GM03348 (cell line): ENCODE measurements at regions not wholly inside any gene's neighbourhood (a gene's known extent, or its start where the extent isn't known, plus 50 kb on each side); places are given as distances from the start of the nearest gene placed in this dataset.
A peak's percentile ranks its signal among the peaks of the same experiment; 100 is the strongest.
"Not testable (repeated sequence)": the region's sequence is repeated elsewhere in the genome, so short reads cannot be mapped to it uniquely, and the experiment has no call there.

ENCODE experiments used
- DNase-seq: peaks from one replicate; pipeline ENCODE4 v3.0.0; 2012; ENCODE audit warnings: low spot score

DNA sequence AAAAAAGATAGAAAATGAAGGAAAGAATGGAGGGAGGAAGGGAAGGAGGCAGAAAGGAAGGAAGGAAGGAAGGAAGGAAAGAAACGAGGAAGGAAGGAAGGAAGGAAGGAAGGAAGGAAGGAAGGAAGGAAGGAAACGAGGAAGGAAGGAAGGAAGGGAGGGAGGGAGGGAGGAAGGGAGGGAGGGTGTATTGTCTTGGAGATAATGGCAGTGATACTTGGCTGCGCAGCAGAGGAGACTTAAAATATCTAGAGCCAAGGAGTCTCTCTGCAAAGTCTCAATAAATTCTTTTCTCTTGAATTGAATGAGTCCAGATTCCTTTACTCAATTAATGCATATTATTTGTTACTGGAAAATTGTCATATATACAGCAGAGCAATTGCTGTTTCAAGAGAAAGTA is 1059.7 kb downstream of the ZPLD1 start:
- DNase-seq: no peak

DNA sequence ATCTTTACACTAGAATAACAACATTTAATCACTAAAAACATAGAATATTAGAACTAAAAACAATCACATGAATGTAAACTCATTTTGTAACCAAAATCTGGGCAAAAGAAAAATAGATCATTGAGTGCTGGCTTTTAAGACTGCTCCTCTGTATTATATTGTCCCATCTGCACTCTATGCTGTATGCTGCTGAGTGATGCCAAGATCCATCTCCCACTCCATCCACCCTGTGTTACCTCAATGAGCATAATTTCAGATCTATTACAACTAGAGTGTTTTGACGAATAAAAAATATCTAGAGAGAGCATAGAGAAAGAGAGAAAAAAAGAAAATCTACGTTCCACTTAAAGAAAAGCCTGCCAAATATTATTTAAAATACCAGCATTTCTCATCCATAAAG is 1060.4 kb downstream of the ZPLD1 start:
- DNase-seq: no peak

DNA sequence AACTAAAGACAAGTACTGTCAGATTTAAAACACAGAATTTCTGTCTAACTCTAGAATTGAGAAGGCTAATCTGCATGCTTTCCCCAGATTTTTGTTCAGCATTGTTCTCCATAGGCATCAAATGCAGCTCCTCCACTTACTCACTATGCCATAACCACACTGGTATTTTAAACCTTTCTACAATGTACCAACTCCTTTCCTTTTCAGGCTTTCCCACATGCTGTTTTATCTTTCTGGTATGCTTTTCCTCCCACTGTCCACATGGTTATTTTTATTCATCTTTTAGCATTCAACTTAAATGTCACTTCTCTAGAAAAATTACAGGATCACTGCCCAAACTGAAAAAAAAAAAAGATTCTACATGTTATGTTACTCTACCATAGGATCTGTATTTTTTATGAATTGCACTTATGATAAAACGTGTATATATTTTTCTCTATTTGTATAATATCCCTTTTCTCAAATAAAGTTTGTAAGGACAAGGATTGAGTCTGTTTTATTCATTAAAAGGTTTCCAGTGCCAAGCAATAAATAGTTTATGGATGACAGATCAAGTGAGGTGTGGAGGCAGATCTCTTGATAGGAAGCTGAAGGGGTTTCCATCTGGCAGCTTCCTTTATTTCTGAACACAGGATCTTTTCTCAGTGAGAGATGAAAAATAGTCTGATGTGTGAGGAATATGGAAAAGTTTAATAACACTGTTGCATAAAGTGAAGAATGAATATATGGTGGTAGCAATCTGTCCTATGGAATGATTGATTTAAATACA is 1064.5 kb downstream of the ZPLD1 start:
- DNase-seq: peak; percentile 56

DNA sequence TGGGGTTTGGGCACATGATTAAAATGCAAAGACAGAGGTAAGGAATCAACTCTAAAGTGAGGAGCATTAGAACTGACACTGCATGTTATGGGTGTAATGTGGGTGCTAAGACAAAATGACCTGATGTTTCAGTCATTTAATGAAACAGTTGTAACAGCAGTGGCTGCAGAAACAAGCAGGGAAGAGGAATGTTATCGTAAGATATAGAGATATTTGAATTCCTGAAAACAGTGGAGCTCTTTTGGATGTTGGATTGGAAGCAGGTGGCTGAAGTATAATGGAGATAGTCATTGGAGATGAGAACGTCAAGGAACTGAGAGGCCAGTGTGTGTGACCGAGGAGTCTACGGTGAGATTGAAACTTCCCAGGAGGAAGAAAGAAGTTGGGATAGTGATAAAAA is 1065.2 kb downstream of the ZPLD1 start:
- no peak for DNase-seq

DNA sequence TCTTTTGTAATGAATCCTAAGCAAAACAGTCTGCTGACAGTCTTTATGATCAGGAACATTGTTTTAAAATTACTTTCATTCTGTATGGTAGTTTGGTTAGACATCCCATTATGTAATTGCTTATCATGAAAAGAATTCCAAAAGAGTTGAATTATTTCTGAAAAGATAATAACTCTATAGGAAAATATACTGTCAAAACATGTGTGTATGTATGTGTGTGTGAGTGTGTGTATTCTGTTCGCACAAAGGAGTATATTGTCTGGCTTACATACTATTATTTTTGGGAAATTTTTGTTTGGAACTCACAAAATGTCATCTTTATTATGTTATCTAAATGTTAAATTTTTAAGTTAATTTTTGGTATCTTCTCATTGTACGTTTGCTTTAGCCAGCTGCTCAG is 1075.9 kb downstream of the ZPLD1 start:
- no peak for DNase-seq

DNA sequence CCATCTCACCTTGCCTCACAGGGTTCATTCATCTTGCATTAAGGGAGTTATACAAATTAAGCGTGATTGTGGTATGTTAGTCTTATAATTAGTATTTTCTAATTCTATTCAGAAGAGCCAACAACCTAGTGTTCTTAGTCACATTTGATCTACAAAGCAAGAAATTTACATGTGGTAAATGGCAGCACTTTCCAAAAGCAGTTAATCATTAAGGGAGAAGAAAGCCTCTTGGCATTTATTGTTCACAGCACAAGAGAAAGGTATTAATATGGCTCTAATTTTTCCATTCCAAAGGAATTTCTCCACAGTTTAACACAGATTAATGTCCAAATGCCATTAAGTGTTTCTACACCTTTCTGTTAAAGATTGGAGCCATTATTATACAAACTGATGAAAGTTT is 1077.1 kb downstream of the ZPLD1 start:
- DNase-seq: no peak

DNA sequence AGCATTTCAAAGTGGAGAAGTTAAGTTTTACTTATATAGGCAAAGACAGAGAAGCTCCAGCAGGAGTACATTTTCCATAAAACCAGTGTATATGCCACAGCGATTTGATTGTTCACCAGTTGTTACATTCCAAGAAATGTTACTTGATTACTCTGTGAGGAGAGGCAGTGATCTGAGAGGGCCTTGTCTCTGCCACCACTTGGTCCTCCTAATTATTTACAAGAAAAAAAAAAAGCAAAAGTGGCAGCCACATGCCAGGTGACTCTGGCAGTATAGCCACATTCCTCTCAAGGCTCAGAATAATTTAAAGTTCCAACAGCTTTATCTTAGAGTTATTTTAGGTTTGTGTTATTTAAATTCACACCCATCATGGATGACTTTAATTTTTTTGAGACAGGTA is 1077.8 kb downstream of the ZPLD1 start:
- no peak for DNase-seq

DNA sequence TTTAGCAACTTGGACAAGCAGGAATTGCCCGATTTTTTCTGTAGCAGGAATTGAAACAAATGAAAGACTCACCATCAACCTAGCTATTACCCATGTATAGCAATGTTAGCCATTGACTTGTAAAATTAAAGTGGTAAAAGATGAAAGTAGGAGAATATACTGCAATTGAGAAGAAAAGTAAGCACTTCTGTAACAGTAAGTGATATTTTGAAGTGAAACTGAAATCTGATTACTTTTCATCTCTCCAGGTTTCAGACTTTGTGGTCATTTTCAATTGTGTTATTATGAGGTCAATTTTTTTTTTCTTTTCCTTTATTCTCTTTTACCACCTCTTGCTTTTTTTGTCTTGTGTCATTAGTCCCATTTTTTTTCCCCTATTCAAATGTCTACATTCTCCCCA is 1078.2 kb downstream of the ZPLD1 start:
- no peak for DNase-seq

DNA sequence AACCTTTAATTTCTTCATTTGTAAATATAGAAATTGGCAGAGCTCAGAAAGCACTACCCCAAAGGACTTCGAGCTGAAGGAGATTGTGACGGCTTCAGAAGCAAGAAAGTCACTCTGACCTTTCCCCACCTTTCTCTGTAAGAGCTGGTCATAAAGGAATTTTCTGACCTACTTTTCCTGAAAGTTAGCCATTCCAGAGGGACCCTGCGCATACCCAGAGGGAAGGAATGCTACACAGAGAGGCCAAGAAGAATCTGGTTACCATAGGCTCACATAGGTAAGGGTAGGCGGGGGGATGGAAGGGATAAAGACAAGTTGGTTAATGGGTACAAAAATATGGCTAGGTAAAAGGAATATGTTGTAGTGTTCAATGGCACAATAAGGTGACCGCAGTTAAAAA is 1080.3 kb downstream of the ZPLD1 start:
- no peak for DNase-seq

DNA sequence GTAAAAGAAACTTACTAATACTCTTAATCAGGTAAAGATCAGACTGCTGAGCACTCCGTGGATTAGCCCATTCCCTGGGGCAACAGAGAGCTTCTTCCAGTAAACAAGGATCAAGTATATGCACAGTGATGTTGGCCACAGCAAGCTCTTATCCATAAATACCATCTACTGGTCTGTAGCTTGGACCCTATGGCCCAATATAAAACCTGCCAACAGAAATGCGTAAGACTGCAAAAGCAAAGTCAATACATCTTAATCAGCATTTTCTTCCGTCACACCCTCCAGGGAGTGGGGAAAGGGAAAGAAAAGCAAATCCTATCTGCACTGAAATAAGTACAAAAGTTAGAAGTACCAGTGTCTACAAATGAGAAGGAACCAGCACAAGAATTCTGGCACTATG is 1082.1 kb downstream of the ZPLD1 start:
- no peak for DNase-seq

DNA sequence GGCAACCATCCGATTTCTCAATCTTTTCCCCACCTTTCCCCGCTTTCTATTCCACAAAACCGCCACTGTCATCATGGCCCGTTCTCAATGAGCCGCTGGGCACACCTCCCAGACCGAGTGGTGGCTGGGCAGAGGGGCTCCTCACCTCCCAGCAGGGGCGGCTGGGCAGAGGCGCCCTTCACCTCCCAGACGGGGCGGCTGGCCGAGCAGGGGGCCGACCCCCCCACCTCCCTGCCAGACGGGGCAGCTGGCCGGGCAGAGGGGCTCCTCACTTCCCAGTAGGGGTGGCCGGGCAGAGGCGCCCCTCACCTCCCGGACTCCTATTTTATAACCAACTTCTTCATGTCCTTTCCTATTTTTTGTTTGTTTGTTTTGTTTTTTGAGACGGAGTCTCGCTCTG is 1096.5 kb downstream of the ZPLD1 start:
- DNase-seq: not testable (repeated sequence)

DNA sequence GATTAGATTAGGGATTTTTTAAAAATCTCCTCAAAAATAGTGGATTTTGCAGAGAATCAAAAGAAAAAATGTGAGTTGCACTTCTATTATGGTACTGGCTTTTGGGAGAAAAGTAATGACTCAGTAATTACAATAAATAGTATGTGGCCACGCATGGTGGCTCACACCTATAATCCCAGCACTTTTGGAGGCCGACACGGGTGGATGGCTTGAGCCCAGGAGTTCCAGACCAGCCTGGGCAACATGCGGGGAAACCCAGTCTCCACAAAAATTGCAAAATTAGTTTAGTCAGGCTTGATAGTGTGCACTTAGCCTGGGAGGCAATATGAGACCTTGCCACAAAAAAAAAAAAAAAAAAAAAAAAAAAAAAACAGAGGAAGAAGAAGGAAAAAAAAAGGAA is 1098.2 kb downstream of the ZPLD1 start:
- DNase-seq: no peak

DNA sequence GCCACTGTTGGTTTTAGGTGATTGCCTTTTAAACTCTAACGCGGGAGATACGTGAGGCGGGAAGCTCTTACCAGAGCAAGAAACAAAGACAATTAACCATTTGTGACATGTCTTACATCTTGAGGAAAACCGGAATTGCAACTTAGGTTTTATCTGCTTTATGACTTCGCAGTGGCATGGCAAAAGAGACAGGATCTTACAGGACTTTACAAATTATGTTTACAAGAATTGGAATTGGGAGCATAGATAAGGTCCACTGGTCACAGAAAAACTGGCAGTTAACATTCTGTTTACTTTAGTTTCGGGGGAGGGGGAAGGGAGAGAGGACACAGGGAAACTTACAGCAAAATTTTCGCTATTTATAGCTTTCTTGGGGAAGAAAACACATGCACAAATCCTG is 1119.6 kb downstream of the ZPLD1 start:
- no peak for DNase-seq

DNA sequence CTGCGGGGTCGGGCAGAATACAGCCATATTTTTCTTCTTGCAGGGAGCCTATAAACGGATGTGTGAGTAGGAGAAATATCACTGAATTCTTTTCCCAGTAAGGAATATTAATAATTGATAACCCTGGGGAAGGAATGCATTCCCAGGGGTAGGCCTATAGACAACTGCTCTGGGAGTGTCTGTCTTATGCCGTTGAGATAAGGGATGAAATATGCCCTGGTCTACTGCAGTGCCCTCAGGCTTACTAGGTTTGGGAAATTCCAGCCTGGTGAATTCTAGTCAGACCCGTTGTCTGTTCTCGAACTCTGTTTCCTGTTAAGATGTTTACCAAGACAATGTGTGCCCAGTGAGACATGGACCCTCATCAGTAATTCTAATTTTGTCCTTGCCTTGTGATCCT is 1129.3 kb downstream of the ZPLD1 start:
- not testable (repeated sequence) for DNase-seq

DNA sequence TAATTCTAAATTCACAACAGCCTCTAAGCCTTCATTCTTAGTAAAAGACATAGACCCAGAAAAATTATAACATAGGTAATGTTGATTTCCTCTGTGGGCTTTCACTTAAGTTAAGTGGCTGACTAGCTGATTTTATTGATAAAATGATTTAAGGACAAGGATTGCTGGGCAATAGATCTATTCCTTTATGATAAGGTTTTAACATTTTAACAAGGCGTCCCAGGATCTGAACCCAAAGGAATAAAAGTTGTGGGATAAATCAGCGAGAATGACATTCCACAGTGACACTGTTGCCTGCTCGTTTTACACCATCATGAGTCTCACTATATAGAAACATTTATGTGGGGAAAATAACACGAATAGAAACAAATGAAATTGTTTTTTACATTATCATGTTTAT is 1151.0 kb downstream of the ZPLD1 start:
- DNase-seq: no peak

DNA sequence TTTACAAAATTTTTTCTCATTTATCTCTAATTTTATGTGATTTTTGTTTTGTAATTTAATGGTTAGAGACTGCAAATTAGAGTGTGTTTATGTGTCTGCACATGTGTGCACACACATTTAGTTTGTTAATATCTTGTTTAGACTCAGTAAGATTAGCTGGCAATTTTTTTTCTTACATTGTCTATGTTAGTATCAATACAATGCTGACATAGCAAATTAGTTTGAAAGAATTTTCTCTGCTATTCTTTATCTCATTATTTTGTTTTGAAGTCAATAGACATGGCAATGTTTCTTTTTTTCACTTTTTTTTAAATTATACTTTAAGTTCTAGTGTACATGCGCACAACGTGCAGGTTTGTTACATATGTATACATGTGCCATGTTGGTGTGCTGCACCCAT is 1155.0 kb downstream of the ZPLD1 start:
- no peak for DNase-seq

DNA sequence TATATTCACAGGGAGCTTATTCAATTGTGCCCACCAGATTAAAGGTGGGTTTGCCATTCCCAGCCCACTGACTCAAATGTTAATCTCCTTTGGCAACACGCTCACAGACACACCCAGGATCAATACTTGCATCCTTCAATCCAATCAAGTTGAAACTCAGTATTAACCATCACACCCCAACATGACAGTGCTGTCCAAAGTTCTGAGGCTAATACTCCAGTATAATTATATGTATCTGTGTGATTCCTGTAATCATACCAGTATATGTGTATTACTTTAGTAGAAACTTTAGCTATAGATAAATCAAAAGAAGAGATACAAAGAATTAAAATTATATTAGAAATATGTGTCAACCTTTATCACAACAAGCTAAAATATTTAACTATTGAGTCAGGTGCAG is 1166.0 kb downstream of the ZPLD1 start:
- no peak for DNase-seq

DNA sequence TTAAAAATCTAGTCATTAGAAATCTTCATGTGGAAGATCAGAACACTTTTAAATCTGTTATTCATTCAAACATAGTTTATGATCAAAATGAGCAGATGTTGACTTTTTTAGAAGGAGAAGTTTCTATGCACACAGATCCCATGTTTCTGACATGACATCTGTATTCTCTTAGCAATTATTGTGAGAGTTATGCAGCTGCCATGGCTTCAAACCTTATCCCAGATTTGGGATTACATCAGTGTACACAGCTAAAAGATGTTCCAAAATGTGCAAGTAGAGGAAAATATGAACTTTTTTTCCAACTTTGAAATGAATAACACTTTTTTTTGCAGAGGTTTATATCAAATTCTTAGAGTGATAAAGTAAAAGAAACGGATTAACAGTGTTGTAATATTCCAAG is 1166.9 kb downstream of the ZPLD1 start:
- no peak for DNase-seq

DNA sequence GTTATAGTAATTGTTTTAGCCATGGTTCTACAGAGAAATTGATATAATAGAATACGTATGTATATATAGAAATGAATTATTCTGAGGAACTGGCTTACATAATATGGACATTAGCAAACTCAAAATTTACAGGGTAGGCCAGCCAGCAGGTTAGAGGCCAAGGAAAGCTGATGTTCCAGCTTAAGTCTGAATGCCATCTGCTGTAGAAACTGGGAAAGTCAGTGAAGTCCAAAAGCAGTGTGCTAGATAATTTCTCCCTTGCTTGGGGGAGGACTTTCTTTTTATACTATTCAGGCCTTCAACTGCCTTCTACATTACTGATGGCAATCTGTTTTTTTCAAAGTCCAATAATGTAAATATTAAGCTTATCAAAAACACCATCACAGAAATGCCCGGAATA is 1174.7 kb downstream of the ZPLD1 start:
- DNase-seq: no peak

DNA sequence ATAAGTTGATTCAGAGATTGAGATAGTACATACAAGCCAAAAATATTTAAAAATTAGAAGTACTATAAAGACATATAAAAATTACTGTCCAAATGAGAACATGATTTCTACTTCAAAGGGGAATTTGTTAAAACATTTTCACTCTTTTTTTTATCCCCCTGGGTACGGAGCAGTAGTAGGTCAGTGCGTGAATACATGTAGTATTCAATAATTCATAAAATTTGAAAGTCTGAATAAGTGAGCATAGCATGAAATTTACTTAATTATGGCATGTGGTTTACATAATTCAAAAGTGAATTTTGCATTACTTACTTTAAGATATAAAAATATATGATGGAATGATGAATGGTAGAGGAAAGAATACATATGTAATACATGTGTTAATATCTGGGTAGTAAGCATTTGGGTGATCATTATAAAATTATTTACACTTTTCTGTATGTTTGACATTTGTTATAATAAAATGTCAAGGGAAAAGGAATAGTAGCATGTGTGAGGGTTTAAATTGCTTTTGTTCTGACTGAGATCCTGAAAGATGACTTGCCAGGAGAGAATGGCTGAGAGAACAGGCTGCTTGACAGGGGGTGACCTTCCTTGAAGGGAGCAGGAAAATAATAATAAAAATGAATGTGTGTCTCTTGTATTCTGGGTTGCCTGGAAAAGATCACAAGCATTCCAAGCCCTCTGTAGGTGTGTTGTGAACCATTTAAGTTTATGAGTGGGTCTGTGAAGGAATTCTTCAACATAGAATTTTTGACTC is 1178.8 kb downstream of the ZPLD1 start:
- DNase-seq: no peak

DNA sequence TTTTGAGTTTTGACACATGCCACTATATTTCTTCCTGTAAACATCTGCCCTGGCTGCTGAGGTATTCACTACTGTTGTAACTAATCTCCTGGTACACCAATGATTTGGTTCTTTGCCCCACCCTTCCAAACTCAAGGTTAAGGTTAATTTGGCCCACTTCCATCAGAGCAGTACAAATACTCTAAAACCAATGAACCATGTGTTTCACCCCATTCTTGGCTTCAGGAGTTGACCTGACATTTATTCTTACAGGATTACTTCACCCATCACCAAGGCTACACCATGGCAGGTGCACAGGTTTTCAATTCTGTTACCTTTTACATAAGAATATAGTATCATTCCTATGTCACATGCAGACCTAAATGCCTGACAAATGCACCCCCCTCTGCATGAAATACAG is 1179.9 kb downstream of the ZPLD1 start:
- DNase-seq: no peak

DNA sequence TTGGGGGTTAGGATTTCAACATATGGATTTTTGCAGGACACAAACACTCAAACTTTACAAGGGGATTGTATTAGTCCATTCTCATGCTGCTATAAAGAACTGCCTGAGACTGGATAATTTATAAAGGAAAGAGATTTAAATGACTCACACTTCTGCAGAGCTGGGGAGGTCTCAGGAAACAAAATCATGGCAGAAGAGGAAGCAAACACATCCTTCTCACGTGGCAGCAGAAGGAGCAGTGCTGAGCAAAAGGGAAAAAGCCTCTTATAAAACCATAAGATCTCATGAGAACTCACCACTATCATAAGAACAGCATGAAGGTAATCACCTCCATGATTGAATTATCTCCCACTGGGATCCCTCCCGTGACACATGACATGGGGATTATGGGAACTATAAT is 1183.1 kb downstream of the ZPLD1 start:
- no peak for DNase-seq

DNA sequence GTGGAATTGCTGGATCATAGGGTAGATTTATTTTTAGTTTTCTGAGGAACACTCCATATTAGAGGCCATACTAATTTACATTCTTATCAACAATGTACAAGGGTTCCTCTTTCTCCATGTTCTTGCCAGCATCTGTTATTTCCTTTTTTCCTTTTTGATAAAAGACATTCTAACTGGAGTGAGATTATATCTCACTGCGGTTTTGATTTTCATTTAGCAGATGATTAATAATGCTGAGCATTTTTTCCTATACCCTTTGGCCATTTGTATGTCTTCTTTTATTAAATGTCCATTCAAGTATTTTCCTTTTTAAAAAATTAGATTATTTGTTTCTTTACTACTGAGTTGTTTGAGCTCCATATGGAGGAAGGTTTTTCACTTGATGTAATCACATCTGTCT is 1189.5 kb downstream of the ZPLD1 start:
- no peak for DNase-seq

DNA sequence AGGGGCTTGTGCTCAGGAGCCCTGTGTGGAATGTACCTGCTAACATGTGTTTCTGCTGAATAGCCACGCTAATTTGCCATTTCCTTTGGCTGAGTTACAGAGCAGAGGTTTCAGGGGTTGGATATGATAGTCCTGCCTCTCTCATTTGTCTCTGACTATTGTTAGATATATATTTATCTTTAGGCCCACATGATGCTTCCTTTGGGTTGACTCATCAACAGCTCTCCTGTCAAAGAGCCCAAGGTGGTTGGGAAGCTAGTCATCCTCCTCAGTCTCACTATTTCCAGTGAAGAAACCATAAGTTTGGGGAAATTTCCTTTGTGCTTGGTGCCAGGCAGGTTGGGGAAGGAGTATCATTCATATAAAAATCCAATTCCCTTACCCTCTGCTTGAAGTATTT is 1194.6 kb downstream of the ZPLD1 start:
- no peak for DNase-seq
